NCI-H2029 (cell line): ENCODE measurements at regions not wholly inside any gene's neighbourhood (a gene's known extent, or its start where the extent isn't known, plus 50 kb on each side); places are given as distances from the start of the nearest gene placed in this dataset.
"Not testable (repeated sequence)": the region's sequence is repeated elsewhere in the genome, so short reads cannot be mapped to it uniquely, and the experiment has no call there.

ENCODE experiments used
- DNase-seq: peaks from one replicate; lab custom pipeline; 2025; lab: John Stamatoyannopoulos, UW

DNA sequence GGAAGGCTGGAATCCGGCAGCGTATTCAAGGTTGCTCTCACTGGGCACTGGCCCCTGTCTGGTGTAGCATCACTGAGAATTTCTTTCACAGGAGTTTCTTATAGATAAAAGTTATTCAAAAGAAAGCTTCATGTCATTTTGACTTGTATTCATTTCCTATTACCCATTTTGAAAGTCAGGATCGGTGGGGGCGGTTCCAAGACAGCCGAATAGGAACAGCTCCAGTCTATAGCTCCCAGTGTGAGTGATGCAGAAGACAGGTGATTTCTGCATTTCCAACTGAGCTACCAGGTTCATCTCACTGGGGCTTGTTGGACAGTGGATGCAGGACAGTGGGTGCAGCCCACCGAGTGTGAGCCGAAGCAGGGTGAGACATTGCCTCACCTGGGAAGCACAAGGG lies 51.5 kb upstream of the CDC42EP3 start:
- not testable (repeated sequence) for DNase-seq

DNA sequence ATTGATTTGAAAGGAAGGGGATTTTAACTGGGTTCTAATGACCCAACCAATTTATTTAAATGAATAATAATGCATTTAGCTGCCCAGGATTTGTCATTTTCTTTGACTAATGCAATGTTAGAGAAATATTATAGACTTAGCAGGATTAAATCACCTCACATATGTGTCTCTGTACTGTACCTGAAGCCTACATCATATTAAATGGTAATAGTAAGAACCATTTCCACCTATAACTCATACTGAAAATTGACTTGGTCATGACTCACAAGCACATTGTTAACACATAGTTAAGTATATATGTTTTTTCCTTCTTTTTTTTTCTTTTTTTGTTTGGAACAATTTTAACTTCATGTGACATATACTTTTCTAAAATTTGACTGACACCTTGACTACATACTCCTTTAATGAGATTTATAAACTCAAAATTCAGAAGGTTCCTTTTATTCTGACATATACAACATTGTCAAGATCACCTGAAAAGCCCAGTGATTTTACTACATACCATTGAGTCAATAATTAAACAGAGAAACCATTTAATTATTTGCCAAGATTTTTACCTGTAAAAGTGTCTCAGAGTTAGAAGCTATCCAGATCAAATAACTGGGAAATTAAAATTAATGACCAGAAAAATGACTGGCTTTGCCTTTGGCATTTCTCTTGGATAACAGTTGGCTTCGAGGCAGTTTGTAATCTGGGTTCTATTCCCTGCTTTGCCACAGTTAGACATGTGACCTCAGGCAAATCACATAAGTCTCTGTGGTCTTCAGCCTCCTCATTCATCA lies 58.8 kb upstream of the CDC42EP3 start:
- DNase-seq = no peak

DNA sequence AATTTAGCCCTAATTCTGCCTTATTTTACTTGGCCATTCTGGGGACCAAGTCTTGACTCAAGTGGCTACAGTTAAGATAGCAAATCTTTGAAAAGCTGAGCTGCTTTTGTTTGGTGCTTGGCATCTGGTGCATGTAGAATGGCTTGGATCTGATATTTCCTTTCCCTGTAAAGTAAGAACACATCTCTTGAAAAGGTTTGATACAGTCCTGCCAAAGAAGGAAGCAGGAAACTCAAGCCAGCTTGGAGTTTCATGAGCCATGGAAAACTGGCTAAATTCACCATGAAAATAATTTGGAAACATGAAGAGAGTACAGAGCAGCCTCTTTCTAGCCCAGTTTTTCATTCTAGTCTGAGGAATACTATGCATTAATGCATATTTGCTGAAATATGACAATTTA lies 61.0 kb upstream of the CDC42EP3 start:
- DNase-seq = not testable (repeated sequence)

DNA sequence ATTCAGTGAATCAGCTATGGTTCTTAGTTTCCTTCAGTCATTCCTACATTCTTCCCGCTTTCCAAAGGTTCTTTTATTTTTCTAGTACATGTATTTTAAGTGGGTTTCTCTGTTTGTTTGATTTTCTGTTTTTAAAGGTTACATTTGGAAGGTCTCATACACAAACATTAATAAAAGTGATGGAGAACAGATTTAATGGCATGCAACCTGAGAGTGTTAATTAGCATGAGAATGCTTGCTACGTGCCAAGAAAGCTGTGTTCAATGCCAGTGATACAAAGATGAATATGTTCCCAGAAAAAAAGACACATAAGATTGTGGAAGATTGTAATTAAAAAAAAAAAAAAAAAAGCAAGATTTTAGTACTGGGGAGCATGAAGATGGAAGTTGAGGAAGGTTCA lies 61.8 kb upstream of the CDC42EP3 start:
- DNase-seq = no peak

DNA sequence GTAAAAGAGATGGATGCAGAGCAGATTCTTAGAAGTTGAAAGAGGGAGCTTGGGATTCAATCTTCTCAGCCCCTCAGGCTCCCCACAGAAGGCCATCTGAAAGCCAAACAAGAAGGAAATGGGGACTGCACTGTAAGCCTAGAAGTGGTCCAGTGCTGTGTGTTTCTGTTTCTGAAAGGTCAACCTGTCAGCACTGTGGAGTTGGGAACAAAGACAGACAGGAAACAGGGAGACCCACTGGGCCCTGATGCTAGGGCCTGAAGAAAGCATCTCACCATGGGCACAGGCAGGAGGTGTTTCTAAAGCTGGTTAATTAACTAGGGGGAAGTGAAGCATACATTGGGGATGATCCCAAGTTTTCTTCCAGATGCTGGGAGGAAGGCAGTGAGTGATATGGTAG lies 62.5 kb upstream of the CDC42EP3 start:
- DNase-seq = not testable (repeated sequence)

DNA sequence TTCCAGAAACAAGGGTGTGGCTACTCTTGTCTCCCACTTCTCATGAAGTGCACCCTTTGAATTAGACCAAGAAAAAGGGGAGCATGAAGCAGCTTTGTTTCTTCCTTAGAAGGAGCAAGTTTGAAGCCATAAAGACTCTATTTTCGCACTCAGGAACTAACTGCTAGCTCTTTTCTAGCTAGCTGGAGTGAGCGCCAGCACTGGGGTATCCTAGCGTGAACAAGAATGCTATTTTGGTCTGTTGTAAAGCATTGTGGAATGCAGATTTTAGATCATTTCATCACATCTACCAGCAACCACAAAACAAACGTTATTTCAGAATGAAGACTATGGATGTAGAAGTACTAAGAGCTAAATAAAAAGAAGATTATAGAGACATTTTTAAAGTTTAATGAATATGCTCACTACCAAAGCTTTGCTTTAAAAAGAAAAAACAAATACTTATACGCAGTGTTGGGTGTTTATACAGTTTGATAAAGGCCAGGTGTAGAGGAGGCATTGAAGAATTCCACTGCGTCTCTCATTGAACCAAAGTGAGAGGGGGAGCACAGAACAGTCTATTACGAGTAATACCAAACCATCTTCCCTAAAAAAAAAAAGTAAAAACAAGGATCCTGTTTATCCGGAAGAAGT lies 63.6 kb upstream of the CDC42EP3 start:
- not testable (repeated sequence) for DNase-seq

DNA sequence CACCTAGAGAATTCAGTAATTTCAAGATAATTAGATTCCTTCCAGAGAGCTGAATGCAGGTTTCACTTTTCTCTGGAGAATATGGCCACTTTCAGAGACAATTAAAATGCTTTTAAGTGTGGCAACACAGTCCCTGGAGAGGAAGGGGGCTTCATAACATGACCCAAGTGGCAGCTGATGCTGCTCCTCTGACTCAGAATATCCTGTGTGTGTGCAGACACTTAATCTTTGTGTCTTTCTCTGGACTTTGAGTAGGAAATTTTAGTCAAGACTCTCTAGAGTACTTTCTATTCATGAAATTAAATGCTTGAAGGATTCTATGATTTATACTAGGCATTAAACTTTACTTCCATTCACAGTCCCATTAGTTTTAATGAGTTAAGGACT lies 64.1 kb upstream of the CDC42EP3 start:
- not testable (repeated sequence) for DNase-seq

DNA sequence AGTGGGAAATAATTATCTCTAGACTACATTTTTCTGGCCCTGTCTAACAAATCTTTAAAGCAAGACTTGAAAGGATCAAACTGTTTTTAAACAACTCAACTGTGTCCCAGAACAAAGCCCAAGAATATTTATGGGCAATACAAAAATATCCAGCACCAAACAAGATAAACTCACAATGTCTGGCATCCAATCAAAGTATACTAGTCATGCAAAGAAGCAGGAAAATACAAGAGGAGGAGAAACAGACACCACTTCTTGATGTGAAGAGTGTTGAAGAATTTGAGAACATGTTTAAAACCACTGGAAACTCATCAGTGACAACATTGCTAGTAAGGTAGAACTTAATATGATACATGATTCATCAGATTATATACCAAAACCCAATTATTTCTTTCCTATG lies 66.1 kb upstream of the CDC42EP3 start:
- no peak for DNase-seq

DNA sequence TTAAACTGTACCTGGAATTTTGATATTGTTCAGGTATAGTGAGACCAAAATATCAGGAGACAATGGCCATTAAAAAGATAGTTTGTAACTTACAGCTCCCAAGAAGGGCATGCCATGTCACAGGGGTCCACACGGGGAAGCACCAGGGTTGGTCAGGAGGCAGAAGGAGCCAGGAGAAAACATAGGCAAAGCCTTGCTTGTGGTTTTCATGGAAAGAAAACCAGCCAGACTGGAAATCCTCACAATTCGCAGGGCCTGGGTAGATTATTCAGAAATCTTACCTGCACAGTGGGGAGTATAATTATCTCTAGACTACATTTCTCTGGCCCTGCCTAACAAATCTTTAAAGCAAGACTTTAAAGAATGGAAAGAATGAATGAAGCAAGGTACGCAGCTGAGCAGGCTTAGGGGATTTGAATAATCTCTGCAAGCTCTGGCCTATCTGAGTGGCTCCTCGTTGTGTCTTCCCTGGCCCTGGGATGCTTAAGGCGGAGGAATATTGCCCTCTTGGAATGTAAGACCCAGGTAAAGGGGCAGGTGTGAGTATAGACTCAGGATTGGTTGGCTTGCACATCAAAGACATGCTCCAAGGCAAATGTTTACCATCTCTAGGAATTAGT lies 66.9 kb upstream of the CDC42EP3 start:
- no peak for DNase-seq

DNA sequence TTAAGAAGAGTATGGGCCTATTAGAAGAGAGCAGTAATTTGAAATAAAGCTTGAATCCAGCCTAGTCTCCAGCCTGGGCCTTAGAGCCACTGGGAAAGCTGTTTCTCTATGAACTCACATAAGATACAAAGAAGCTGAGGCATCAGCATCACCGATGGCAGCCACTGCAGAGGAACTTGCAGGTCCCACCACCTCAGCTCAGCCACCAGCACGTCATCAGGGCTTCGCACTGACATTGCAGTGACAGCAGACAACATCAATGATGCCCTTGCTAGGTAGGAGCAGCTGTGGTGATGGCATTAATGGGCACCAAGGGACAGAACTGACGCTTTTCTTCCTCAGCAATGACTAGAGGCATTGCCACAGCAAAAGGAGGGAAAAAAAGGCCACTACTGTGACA lies 67.7 kb upstream of the CDC42EP3 start:
- DNase-seq = no peak

DNA sequence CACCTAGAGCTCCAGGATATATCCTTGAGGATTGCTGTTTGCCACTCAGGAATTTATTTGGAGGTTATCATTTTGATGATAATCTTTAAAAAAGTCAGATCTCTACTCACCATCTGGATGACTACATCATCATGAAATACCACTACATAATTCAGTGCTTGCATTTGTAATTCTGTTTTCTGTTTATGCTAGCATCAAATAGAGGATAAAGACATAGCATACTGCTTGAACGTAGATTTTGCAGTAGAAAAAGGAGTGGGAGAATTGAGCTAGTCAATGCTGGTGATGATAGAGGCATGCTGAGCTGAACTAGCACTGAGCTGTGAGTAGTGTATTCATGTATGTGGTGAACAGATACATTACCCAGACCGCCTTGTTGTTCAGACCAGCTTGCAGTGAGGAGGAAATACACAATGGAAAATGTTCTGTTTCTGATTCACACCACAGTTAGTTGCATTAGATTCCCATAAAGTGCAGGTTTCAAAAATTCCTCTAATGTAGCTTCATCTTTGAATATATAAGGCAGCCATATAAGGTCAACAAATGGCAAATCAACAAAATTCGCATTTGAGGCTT lies 68.8 kb upstream of the CDC42EP3 start:
- DNase-seq = no peak

DNA sequence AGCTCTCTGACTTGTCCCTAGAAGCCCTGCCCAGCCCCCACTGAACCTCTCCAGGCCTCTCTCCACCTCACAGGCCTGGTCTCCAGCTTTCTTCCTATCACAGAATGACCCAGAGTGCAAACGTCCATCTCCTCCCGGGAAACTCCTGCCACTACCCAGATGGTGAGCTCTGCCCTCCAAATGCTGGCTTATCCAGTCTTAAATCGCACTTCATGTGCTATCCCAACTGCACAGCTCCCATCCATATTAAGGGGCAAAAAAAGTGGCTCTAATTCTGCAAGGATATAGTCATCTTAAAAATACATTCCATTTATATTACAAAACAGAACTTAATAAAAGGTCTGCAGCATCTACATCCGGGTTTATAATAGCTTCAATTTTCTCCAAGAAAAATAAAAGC lies 70.8 kb upstream of the CDC42EP3 start:
- DNase-seq = no peak

DNA sequence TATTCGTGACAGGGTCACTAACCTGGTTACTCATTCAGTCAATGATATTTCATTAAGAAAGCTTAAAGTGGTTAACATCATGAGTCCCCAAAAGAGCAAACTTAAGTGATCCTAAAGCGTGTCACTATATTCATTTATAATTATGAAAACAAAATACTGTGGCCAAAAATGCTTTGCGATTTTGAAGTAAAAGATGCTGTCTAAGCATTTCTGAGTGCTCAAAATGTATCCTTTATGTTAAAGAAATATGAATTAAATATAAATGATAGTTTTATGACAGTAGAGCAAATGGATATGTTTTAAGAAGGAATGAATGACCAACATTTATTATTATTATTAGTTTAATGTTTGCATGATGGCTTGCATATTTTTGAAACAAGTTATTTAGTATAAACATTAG lies 72.6 kb upstream of the CDC42EP3 start:
- no peak for DNase-seq

DNA sequence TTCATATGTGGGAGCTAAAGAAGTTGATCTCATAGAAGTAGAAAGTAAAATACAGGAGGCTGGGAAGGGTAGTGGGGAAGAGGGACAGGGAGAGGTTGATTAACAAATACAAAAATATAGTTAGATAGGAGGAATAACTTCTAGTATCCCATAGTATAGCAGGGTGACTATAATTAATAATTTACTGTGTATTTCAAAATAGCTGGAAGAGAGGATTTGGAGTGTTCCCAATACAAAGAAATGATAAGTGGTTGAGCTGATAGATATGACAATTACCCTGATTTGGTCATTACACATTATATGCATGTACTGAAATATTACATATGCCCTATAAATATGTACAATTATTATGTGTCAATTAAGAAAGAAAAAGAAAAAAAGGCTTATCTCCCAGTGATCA lies 73.5 kb upstream of the CDC42EP3 start:
- not testable (repeated sequence) for DNase-seq

DNA sequence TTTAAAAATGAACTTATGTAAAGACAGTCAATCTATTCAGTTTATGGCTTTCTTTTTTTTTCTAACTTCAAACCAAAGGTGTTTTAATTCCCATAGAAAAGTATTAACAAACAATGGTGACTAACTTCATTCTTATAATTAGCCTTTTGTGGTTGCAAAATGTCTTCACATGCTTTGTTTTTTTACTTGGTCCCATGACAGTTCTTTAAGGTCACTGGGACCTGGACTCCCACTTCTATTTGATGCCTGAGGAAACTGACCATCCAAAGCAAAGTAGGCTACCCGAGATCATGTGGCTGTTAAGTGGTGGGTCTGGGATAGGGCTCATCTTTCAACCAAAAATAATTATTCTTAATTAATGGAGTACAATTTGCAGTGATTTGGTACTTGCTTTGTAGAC lies 74.6 kb upstream of the CDC42EP3 start:
- not testable (repeated sequence) for DNase-seq

DNA sequence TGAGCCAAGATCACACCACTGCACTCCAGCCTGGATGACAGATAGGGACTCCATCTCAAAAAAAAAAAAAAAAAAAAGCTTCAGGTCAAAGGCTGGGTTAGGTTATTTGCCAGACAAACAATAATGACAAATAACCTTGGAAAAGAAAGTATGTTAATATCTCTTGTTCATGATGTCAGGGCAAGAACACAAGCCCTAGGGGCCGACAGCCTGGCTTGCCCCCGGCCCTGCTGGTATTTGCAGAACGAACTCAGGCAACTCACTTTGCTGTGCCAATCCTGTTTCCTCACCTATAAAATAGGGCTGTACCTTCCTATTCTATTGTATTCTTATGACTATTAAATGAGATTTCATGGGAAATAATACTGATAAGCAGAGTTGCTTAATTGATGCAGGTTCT lies 75.4 kb upstream of the CDC42EP3 start:
- no peak for DNase-seq

DNA sequence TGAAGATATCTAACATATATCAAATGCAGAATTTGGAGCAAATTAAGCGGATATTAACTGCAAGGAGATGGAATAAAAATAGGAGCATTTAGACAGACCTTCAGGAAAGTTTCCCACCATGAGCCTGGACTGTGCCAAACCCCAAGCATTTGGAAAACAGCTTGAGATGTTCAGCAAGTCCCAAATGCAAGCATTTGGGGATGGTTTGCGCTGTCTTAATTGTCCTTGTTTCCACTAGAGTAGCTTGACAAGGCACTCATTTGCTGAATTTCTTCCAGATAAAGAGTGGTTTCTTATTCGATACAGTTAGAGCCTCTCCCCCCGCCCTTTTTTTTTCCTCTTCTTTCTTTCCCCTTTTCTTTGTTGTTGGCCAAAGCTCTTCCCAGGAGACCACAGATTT lies 77.1 kb upstream of the CDC42EP3 start:
- no peak for DNase-seq

DNA sequence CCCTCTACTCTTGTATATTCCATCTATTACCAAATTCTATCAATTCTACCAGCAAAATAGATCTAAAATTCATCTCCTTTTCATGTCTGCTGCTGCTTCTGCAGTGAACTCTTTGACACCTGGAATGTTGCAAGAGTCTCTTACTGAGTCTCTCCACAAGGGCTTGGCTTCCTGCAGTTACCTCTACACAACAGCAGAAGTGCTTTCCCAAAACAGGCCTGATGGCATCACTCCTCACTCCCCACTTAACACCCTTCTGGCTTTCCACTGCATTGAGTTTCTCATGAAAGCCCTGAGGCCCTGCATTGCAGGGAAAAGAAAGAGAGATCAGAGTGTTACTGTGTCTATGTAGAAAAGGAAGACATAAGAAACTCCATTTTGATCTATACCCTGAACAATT lies 78.8 kb upstream of the CDC42EP3 start:
- DNase-seq = not testable (repeated sequence)

DNA sequence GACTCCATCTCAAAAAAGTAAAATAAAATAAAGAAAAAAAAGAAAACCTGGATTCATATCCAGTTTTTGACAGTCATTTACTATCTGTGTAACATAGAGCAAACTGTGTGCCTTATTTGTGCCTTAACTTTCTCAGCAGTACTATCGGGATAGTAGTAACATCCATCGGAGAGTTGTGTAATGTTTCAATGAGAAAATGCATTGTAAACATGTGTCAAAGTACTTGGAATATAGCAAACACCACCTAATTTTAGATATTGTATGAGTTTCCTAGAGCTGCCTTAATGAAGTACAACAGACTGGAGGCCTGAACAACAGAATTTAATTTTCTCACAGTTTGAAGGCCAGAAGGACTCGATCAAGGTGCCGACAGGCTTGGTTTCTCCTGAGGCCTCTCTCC lies 81.3 kb upstream of the CDC42EP3 start:
- DNase-seq = no peak

DNA sequence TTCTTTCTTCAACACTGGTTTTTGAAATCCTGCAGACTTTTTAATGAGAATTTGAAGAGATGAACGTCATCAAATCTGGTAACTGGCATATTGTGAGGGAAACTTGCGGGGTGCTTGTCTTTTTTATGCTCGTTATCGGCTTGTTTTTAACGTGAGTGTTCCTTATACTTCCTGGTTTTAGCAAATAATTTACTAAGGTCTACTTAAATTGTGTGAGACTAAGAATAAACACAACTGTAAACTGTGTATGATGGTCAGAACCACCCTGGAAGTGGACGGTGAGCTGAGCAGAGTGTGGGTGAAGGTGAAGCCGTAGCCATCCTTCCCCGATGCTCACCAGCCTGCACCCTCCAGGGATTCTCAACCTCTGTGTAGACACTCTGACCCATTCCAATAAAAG lies 82.3 kb upstream of the CDC42EP3 start:
- DNase-seq = no peak

DNA sequence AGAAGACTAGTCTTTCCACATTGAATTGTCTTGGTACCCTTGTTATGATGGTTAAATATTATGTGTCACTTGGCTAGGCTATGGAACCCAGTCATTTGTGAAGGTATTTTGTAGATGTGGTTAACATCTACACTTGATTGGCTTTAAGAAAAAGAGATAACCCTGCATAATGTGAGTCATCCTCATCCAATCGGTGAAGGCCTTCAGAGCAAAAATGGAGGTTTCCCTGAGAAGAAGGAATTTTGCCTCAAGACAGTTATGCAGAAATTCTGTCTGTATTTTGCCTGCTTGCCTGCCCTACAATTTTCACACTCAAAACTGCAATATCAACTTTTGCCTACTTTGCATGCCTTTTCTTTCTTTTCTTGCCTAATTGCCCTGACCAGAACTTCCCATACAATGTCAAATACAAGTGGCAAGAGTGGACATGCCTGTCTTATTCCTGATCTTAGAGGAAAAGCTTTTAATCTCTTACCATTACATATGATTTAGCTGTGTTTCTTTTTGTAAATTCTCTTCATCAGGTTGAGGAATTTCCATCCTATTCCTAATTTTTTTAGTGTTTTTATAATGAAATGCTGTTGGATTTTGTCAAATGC lies 84.6 kb upstream of the CDC42EP3 start:
- DNase-seq = not testable (repeated sequence)

DNA sequence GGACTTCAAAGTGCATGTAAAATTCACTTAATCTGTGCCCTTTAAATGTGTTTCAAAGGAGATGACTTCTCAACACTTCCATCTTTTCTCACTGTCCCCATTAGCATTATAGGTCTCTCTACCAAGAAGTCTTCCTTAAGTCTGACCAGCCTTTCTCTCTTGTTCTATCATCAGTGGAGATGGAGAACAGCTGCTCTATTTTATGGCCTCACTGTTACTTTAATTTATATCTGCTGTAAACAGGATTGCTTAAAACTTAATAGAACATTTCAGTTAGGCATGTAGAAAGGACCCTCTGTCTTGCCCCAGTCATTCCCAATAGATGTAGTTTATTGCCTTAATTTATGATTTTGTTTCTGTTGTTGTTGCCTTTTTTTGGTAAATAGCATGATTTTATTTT lies 86.0 kb upstream of the CDC42EP3 start:
- DNase-seq = not testable (repeated sequence)
